ENCODE measurements at regions not wholly inside any gene's neighbourhood (a gene's known extent, or its start where the extent isn't known, plus 50 kb on each side); places are given as distances from the start of the nearest gene placed in this dataset.

DNA sequence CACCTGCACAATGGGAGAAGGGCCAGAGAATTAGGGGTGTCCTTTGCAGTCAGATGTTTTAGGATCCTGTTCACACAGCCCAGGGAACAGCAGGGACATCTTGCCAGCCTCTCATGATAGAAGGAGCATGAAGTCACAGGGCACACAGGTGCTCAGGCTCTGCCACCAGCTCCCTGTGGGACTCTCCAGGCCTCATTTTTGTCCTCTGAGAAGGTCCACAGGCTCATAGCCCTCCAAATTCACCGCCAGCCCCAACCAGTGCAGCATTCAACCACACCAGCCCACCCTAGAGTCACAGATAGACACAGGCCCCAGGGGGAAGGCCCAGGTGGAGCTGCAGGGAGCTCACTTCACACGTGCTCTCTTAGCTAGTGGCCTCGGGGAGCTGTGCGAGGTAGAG is 391.7 kb downstream of the TNS1 start:
- H2AFZ ChIP-seq (ENCODE audit: low read length) = no peak overlapping the region
- FAIRE-seq = no peak
- BruUV-seq (replicated peaks) = no TSS peak
- ChIA-PET POLR2A (no interaction called here), CTCF (ENCODE audit: low intra/inter-chr PET ratio, low total read pairs) (no interaction called here)
- H3K27me3 ChIP-seq (ENCODE audit: control insufficient read depth in 1 of 2, insufficient read depth in 2 of 2, low read length in 2 of 2) = peaks cover 2% of the 10 kb centered on the region in 2 experiments; a peak in 2 of 5 replicates
- WGBS (ENCODE audit: low lambda C conversion rate) = 35% methylated on average over 4 of the region's 4 CpGs
- no peak overlapping the region for H3K4me2 ChIP-seq (ENCODE audit: low read depth, low read length)
- peaks cover 6% of the 10 kb centered on the region; the same call in 1 of the 2 replicates for H4K20me1 ChIP-seq (ENCODE audit: insufficient read depth, low read length)
- intact Hi-C loops (cut with micrococcal nuclease; ENCODE audit: unreplicated experiment) (no loop called here), in situ Hi-C loops (cut with HindIII; ENCODE audit: extremely low pct_ligation_motif_present, low pct_unique_long_range_greater_than_20kb) (no loop called here)
- no peak overlapping the region for H3K9ac ChIP-seq (ENCODE audit: insufficient read depth, low read depth, low read length)
- H3K9me3 ChIP-seq (ENCODE audit: low read length) = no peaks in the 10 kb centered on the region
- no peaks in the 10 kb centered on the region for H3K36me3 ChIP-seq (replicated peaks in 1 of 2; ENCODE audit: control insufficient read depth in 1 of 2, insufficient read depth in 2 of 2, low read length in 2 of 2)
- DNase-seq (ENCODE audit: low spot score) = no peak
- TF ChIP-seq, protein P1, sequence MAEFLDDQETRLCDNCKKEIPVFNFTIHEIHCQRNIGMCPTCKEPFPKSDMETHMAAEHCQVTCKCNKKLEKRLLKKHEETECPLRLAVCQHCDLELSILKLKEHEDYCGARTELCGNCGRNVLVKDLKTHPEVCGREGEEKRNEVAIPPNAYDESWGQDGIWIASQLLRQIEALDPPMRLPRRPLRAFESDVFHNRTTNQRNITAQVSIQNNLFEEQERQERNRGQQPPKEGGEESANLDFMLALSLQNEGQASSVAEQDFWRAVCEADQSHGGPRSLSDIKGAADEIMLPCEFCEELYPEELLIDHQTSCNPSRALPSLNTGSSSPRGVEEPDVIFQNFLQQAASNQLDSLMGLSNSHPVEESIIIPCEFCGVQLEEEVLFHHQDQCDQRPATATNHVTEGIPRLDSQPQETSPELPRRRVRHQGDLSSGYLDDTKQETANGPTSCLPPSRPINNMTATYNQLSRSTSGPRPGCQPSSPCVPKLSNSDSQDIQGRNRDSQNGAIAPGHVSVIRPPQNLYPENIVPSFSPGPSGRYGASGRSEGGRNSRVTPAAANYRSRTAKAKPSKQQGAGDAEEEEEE (CRISPR knock-in tag; IDR thresholded peaks at IDR 0.05; ENCODE audit: borderline replicate concordance) = no peak
- TF ChIP-seq, protein P2, sequence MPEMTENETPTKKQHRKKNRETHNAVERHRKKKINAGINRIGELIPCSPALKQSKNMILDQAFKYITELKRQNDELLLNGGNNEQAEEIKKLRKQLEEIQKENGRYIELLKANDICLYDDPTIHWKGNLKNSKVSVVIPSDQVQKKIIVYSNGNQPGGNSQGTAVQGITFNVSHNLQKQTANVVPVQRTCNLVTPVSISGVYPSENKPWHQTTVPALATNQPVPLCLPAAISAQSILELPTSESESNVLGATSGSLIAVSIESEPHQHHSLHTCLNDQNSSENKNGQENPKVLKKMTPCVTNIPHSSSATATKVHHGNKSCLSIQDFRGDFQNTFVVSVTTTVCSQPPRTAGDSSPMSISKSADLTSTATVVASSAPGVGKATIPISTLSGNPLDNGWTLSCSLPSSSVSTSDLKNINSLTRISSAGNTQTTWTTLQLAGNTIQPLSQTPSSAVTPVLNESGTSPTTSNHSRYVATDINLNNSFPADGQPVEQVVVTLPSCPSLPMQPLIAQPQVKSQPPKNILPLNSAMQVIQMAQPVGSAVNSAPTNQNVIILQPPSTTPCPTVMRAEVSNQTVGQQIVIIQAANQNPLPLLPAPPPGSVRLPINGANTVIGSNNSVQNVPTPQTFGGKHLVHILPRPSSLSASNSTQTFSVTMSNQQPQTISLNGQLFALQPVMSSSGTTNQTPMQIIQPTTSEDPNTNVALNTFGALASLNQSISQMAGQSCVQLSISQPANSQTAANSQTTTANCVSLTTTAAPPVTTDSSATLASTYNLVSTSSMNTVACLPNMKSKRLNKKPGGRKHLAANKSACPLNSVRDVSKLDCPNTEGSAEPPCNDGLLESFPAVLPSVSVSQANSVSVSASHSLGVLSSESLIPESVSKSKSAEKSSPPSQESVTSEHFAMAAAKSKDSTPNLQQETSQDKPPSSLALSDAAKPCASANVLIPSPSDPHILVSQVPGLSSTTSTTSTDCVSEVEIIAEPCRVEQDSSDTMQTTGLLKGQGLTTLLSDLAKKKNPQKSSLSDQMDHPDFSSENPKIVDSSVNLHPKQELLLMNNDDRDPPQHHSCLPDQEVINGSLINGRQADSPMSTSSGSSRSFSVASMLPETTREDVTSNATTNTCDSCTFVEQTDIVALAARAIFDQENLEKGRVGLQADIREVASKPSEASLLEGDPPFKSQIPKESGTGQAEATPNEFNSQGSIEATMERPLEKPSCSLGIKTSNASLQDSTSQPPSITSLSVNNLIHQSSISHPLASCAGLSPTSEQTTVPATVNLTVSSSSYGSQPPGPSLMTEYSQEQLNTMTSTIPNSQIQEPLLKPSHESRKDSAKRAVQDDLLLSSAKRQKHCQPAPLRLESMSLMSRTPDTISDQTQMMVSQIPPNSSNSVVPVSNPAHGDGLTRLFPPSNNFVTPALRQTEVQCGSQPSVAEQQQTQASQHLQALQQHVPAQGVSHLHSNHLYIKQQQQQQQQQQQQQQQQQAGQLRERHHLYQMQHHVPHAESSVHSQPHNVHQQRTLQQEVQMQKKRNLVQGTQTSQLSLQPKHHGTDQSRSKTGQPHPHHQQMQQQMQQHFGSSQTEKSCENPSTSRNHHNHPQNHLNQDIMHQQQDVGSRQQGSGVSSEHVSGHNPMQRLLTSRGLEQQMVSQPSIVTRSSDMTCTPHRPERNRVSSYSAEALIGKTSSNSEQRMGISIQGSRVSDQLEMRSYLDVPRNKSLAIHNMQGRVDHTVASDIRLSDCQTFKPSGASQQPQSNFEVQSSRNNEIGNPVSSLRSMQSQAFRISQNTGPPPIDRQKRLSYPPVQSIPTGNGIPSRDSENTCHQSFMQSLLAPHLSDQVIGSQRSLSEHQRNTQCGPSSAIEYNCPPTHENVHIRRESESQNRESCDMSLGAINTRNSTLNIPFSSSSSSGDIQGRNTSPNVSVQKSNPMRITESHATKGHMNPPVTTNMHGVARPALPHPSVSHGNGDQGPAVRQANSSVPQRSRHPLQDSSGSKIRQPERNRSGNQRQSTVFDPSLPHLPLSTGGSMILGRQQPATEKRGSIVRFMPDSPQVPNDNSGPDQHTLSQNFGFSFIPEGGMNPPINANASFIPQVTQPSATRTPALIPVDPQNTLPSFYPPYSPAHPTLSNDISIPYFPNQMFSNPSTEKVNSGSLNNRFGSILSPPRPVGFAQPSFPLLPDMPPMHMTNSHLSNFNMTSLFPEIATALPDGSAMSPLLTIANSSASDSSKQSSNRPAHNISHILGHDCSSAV (CRISPR knock-in tag; IDR thresholded peaks at IDR 0.05; ENCODE audit: borderline replicate concordance) = no peak
- TF ChIP-seq RFX3 (CRISPR knock-in tag; IDR thresholded peaks at IDR 0.05) = no peak
- TF ChIP-seq, protein P3, sequence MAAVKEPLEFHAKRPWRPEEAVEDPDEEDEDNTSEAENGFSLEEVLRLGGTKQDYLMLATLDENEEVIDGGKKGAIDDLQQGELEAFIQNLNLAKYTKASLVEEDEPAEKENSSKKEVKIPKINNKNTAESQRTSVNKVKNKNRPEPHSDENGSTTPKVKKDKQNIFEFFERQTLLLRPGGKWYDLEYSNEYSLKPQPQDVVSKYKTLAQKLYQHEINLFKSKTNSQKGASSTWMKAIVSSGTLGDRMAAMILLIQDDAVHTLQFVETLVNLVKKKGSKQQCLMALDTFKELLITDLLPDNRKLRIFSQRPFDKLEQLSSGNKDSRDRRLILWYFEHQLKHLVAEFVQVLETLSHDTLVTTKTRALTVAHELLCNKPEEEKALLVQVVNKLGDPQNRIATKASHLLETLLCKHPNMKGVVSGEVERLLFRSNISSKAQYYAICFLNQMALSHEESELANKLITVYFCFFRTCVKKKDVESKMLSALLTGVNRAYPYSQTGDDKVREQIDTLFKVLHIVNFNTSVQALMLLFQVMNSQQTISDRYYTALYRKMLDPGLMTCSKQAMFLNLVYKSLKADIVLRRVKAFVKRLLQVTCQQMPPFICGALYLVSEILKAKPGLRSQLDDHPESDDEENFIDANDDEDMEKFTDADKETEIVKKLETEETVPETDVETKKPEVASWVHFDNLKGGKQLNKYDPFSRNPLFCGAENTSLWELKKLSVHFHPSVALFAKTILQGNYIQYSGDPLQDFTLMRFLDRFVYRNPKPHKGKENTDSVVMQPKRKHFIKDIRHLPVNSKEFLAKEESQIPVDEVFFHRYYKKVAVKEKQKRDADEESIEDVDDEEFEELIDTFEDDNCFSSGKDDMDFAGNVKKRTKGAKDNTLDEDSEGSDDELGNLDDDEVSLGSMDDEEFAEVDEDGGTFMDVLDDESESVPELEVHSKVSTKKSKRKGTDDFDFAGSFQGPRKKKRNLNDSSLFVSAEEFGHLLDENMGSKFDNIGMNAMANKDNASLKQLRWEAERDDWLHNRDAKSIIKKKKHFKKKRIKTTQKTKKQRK (IDR thresholded peaks at IDR 0.05; ENCODE audit: low read length) = no peak
- H3K4me1 ChIP-seq (ENCODE audit: insufficient read depth, low read length) = no peaks in the 10 kb centered on the region
- no peaks in the 10 kb centered on the region for H3K79me2 ChIP-seq (ENCODE audit: insufficient read depth, low read length)
- no peak for ATAC-seq
- no peak overlapping the region for H3K27ac ChIP-seq (ENCODE audit: extremely low read length, insufficient read depth, low read length)
- H3K4me3 ChIP-seq (replicated peaks in 1 of 3; ENCODE audit: insufficient read depth in 1 of 3, low read depth in 2 of 3, low read length in 3 of 3) = no peak overlapping the region
